Embryonic facial prominence (tissue), 1 donor: ENCODE measurements at regions not wholly inside any gene's neighbourhood (a gene's known extent, or its start where the extent isn't known, plus 50 kb on each side); places are given as distances from the start of the nearest gene placed in this dataset.

ENCODE experiments used
- DNase-seq: peaks from one replicate; pipeline ENCODE4 v3.0.0-alpha.2; 2016; ENCODE audit errors: extremely low spot score

- DNase-seq: no peak
Observed at GRCh38 chr7:69130396-69130795, 467.9 kb upstream of the AUTS2 start.

GRCh38 chr7:69134316-69134715, 464.0 kb upstream of the AUTS2 start:
- no peak for DNase-seq

- DNase-seq: no peak
Observed at GRCh38 chr7:69147631-69148030, 450.6 kb upstream of the AUTS2 start.

- no peak for DNase-seq
Observed at GRCh38 chr7:69149804-69150782, 448.2 kb upstream of the AUTS2 start.

- no peak for DNase-seq
Observed at GRCh38 chr7:69162326-69162725, 435.9 kb upstream of the AUTS2 start.

- DNase-seq: no peak
Observed at GRCh38 chr7:69162931-69163670, 435.2 kb upstream of the AUTS2 start.

GRCh38 chr7:69166979-69167516, 431.2 kb upstream of the AUTS2 start:
- no peak for DNase-seq

- no peak for DNase-seq
Observed at GRCh38 chr7:69169386-69169785, 428.9 kb upstream of the AUTS2 start.

GRCh38 chr7:69172357-69173077, 425.8 kb upstream of the AUTS2 start:
- DNase-seq: no peak

GRCh38 chr7:69173341-69173740, 424.9 kb upstream of the AUTS2 start:
- DNase-seq: no peak

GRCh38 chr7:69173846-69174245, 424.4 kb upstream of the AUTS2 start:
- peak; percentile 50 for DNase-seq

- no peak for DNase-seq
Observed at GRCh38 chr7:69176841-69177240, 421.4 kb upstream of the AUTS2 start.

- no peak for DNase-seq
Observed at GRCh38 chr7:69177461-69177861, 420.8 kb upstream of the AUTS2 start.

GRCh38 chr7:69177941-69178494, 420.3 kb upstream of the AUTS2 start:
- no peak for DNase-seq

- no peak for DNase-seq
Observed at GRCh38 chr7:69180662-69181061, 417.6 kb upstream of the AUTS2 start.

GRCh38 chr7:69182596-69183467, 415.4 kb upstream of the AUTS2 start:
- DNase-seq: no peak

GRCh38 chr7:69184339-69184738, 413.9 kb upstream of the AUTS2 start:
- no peak for DNase-seq

- no peak for DNase-seq
Observed at GRCh38 chr7:69185170-69185569, 413.1 kb upstream of the AUTS2 start.

GRCh38 chr7:69186974-69187373, 411.3 kb upstream of the AUTS2 start:
- no peak for DNase-seq

GRCh38 chr7:69187824-69188333, 410.4 kb upstream of the AUTS2 start:
- no peak for DNase-seq
